ENCODE measurements at regions not wholly inside any gene's neighbourhood (a gene's known extent, or its start where the extent isn't known, plus 50 kb on each side); places are given as distances from the start of the nearest gene placed in this dataset.

- H3K4me3 ChIP-seq (ENCODE audit: low read depth, low read length) = no peak overlapping the region
- no peak for TF ChIP-seq CTCF (IDR thresholded peaks at IDR 0.05; ENCODE audit: low read depth, low read length)
These were observed 950.7 kb upstream of the RBFOX1 start for GRCh38 chr16:6381896-6382295.

- no peak overlapping the region for H3K4me3 ChIP-seq (ENCODE audit: low read depth, low read length)
- no peak for TF ChIP-seq CTCF (IDR thresholded peaks at IDR 0.05; ENCODE audit: low read depth, low read length)
These were observed 954.7 kb upstream of the RBFOX1 start for GRCh38 chr16:6377956-6378355.

GRCh38 chr16:6375465-6376075 is 957.1 kb upstream of the RBFOX1 start:
- TF ChIP-seq CTCF (IDR thresholded peaks at IDR 0.05; ENCODE audit: low read depth, low read length) = no peak
- no peak overlapping the region for H3K4me3 ChIP-seq (ENCODE audit: low read depth, low read length)

GRCh38 chr16:6374821-6375220 is 957.8 kb upstream of the RBFOX1 start:
- TF ChIP-seq CTCF (IDR thresholded peaks at IDR 0.05; ENCODE audit: low read depth, low read length) = no peak

GRCh38 chr16:6364846-6365245 is 967.8 kb upstream of the RBFOX1 start:
- no peak overlapping the region for H3K4me3 ChIP-seq (ENCODE audit: low read depth, low read length)
- TF ChIP-seq CTCF (IDR thresholded peaks at IDR 0.05; ENCODE audit: low read depth, low read length) = no peak

More at GRCh38 chr16:6374821-6375220, 957.8 kb upstream of the RBFOX1 start:
- no peak overlapping the region for H3K4me3 ChIP-seq (ENCODE audit: low read depth, low read length)

- TF ChIP-seq CTCF (IDR thresholded peaks at IDR 0.05; ENCODE audit: low read depth, low read length) = no peak
These were observed 968.6 kb upstream of the RBFOX1 start for GRCh38 chr16:6363896-6364607.

GRCh38 chr16:6363396-6363795 is 969.2 kb upstream of the RBFOX1 start:
- no peak for TF ChIP-seq CTCF (IDR thresholded peaks at IDR 0.05; ENCODE audit: low read depth, low read length)
- no peak overlapping the region for H3K4me3 ChIP-seq (ENCODE audit: low read depth, low read length)

More at GRCh38 chr16:6363896-6364607, 968.6 kb upstream of the RBFOX1 start:
- H3K4me3 ChIP-seq (ENCODE audit: low read depth, low read length) = no peak overlapping the region

All from WI38 (cell line).